Body of pancreas (tissue), 4 donors: ENCODE measurements at regions not wholly inside any gene's neighbourhood (a gene's known extent, or its start where the extent isn't known, plus 50 kb on each side); places are given as distances from the start of the nearest gene placed in this dataset.

Source experiments
- CTCF ChIP-seq, 7 experiments: fragments of 450-650 bp in 4 of 7; fragments of 200-600 bp in 3 of 7; sonication (generic) in 3 of 7; IDR thresholded peaks; one replicate each; pipeline ENCODE4 v1.5.1; 2016 to 2019; ENCODE audit warnings: antibody characterized with exemption in 7 of 7
- POLR2A ChIP-seq, 3 donors: fragments of 450-650 bp; IDR thresholded peaks; one replicate each; pipeline ENCODE4 v1.6.1; 2016; ENCODE audit warnings: antibody characterized with exemption in 3 of 3, mild to moderate bottlenecking in 2 of 3

GRCh38 chr2:234747032-234747431 is 204.8 kb upstream of the SH3BP4 start:
- TF ChIP-seq CTCF (IDR thresholded peaks at IDR 0.05) (no peak), POLR2A (IDR thresholded peaks at IDR 0.05) (no peak)
